ENCODE measurements at regions not wholly inside any gene's neighbourhood (a gene's known extent, or its start where the extent isn't known, plus 50 kb on each side); places are given as distances from the start of the nearest gene placed in this dataset.
"Not testable (repeated sequence)": the region's sequence is repeated elsewhere in the genome, so short reads cannot be mapped to it uniquely, and the experiment has no call there.

GRCh38 chr10:105729428-105729827, 1088.3 kb downstream of the SORCS3 start:
- no peak overlapping the region for H3K4me2 ChIP-seq
- no peak for TF ChIP-seq CEBPB (IDR thresholded peaks at IDR 0.05)
- no peak for TF ChIP-seq CHD4 (IDR thresholded peaks at IDR 0.05; ENCODE audit: borderline replicate concordance)
- no peak for TF ChIP-seq ZSCAN20 (CRISPR knock-in tag; IDR thresholded peaks at IDR 0.05)
- no peak for TF ChIP-seq ESRRA (IDR thresholded peaks at IDR 0.05; ENCODE audit: borderline replicate concordance, low read length)
- no peak for TF ChIP-seq HMGXB4 (CRISPR knock-in tag; IDR thresholded peaks at IDR 0.05; ENCODE audit: borderline replicate concordance)
- TF ChIP-seq, protein P1, sequence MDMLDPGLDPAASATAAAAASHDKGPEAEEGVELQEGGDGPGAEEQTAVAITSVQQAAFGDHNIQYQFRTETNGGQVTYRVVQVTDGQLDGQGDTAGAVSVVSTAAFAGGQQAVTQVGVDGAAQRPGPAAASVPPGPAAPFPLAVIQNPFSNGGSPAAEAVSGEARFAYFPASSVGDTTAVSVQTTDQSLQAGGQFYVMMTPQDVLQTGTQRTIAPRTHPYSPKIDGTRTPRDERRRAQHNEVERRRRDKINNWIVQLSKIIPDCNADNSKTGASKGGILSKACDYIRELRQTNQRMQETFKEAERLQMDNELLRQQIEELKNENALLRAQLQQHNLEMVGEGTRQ (IDR thresholded peaks at IDR 0.05), result no peak
- POLR2A ChIA-PET, result no interaction called here
- WGBS (ENCODE audit: missing lambda C conversion rate), result 0% methylated on average over 1 of the region's 1 CpG
- CTCF ChIA-PET, result no interaction called here
- DNase-seq (ENCODE audit: low read depth in 1 of 2, low spot score in 1 of 2) (no peak), FAIRE-seq (no peak), ATAC-seq (no peak)
- H3K9me3 ChIP-seq, result 0 out of 3 replicates have a peak, but pooled peaks cover 2% of the 10 kb centered on the region
- no peak overlapping the region for H3K4me3 ChIP-seq
- no peak overlapping the region for H3K27ac ChIP-seq
- no peaks in the 10 kb centered on the region for H3K4me1 ChIP-seq

DNA sequence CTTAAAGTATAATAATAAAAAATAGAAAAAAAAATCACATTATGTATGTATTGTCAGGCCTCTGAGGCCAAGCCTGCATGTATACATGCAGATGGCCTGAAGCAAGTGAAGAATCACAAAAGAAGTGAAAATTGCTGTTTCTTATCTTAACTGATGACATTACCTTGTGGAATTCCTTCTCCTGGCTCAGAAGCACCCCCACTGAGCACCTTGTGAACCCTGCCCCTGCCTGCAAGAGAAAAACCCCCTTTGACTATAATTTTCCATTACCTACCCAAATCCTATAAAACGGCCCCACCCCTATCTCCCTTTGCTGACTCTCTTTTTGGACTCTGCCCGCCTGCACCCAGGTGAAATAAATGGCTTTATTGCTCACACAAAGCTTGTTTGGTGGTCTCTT, 1086.5 kb downstream of the SORCS3 start:
- POLR2A ChIA-PET, result not testable (repeated sequence)

DNA sequence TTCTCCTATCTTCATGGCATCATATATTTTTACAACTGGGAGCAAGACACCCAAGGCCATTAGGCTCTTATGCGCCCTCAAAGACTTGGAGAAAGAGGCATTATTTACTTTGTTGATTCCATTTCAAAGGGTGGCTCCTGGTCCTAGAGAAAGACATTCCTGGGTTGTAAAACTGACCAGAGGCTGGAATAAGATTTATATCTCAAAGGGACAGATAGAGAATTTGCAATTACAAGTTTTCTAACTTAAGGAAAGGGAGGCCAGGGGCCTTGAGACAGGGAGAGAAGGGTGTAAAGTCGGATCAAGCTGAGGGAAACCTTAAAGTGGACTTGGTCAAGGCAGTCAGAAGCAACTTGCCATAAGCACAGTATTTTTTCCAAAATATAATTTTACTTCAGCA, 1086.0 kb downstream of the SORCS3 start:
- H3K27ac ChIP-seq, result no peak overlapping the region
- 0% methylated on average over 2 of the region's 2 CpGs for WGBS (ENCODE audit: missing lambda C conversion rate)

More for the DNA sequence above, 1086.5 kb downstream of the SORCS3 start:
- FAIRE-seq; H3K9me3 ChIP-seq; H3K27ac ChIP-seq; ATAC-seq; H3K4me2 ChIP-seq; CTCF ChIA-PET; H3K4me3 ChIP-seq; H3K4me1 ChIP-seq; DNase-seq (ENCODE audit: low read depth in 1 of 2, low spot score in 1 of 2): not testable (repeated sequence)
- 0% methylated on average over 2 of the region's 2 CpGs for WGBS (ENCODE audit: missing lambda C conversion rate)

GRCh38 chr10:105726149-105726548, 1085.1 kb downstream of the SORCS3 start:
- no peak overlapping the region for H3K4me3 ChIP-seq
- ATAC-seq (no peak), FAIRE-seq (no peak), DNase-seq (ENCODE audit: low read depth in 1 of 2, low spot score in 1 of 2) (no peak)
- no peaks in the 10 kb centered on the region for H3K4me1 ChIP-seq
- TF ChIP-seq RARB (CRISPR knock-in tag; IDR thresholded peaks at IDR 0.05), result no peak
- peak; percentile 43 for TF ChIP-seq ZC3H11A (IDR thresholded peaks at IDR 0.05)
- H3K9me3 ChIP-seq, result no peaks in the 10 kb centered on the region
- H3K27ac ChIP-seq, result no peak overlapping the region
- H3K4me2 ChIP-seq, result no peak overlapping the region
- ChIA-PET CTCF (no interaction called here), POLR2A (no interaction called here)
- WGBS (ENCODE audit: missing lambda C conversion rate), result 2% methylated on average over 3 of the region's 3 CpGs

More for the DNA sequence above, 1086.0 kb downstream of the SORCS3 start:
- DNase-seq (ENCODE audit: low read depth in 1 of 2, low spot score in 1 of 2) (no peak), FAIRE-seq (no peak), ATAC-seq (no peak)
- no peaks in the 10 kb centered on the region for H3K4me1 ChIP-seq
- ChIA-PET CTCF (no interaction called here), POLR2A (no interaction called here)
- no peak overlapping the region for H3K4me3 ChIP-seq
- TF ChIP-seq HOXA7 (CRISPR knock-in tag; IDR thresholded peaks at IDR 0.05), result no peak
- TF ChIP-seq HDAC2 (IDR thresholded peaks at IDR 0.05), result no peak
- TF ChIP-seq ZSCAN20 (CRISPR knock-in tag; IDR thresholded peaks at IDR 0.05), result no peak
- TF ChIP-seq JUNB (IDR thresholded peaks at IDR 0.05), result no peak
- TF ChIP-seq, protein P2, sequence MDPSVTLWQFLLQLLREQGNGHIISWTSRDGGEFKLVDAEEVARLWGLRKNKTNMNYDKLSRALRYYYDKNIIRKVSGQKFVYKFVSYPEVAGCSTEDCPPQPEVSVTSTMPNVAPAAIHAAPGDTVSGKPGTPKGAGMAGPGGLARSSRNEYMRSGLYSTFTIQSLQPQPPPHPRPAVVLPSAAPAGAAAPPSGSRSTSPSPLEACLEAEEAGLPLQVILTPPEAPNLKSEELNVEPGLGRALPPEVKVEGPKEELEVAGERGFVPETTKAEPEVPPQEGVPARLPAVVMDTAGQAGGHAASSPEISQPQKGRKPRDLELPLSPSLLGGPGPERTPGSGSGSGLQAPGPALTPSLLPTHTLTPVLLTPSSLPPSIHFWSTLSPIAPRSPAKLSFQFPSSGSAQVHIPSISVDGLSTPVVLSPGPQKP (IDR thresholded peaks at IDR 0.05; ENCODE audit: low read depth, low read length), result no peak
- H3K4me2 ChIP-seq, result no peak overlapping the region
- no peaks in the 10 kb centered on the region for H3K9me3 ChIP-seq

DNA sequence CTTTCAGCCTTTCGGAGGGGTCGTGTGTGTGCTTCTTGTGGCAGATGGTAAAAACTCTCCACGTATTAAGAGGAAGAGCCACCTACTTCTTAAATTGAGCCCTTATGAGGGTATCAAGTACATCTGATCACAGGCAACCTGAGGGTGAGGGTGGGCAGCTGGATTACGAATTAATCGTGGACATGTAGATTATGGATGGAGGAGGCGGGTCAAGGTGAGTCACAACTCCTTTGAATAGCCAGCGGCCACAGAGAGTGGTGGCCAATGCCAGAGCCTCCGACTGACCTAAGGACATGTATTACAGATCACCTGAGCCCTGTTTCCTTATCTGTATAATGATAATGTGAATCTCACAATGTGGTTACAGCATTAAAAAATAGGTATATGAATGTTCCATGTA, 1083.9 kb downstream of the SORCS3 start:
- Histone ChIP-seq H3K9me3 (no peaks in the 10 kb centered on the region), H3K4me3 (no peak overlapping the region), H3K27ac (no peak overlapping the region), H3K4me1 (no peaks in the 10 kb centered on the region), H3K4me2 (no peak overlapping the region)
- ATAC-seq (no peak), FAIRE-seq (no peak), DNase-seq (ENCODE audit: low read depth in 1 of 2, low spot score in 1 of 2) (no peak)
- ChIA-PET POLR2A (no interaction called here), CTCF (no interaction called here)
- 4% methylated on average over 8 of the region's 8 CpGs for WGBS (ENCODE audit: missing lambda C conversion rate)
- TF ChIP-seq ATOH8 (CRISPR knock-in tag; IDR thresholded peaks at IDR 0.05; ENCODE audit: low read depth) (no peak), FOSB (CRISPR knock-in tag; IDR thresholded peaks at IDR 0.05) (no peak), HOXB5 (CRISPR knock-in tag; IDR thresholded peaks at IDR 0.05) (no peak), KDM5A (IDR thresholded peaks at IDR 0.05) (no peak), FOXS1 (CRISPR knock-in tag; IDR thresholded peaks at IDR 0.05) (no peak), ESRRA (IDR thresholded peaks at IDR 0.05; ENCODE audit: borderline replicate concordance, low read length) (no peak), GATA3 (IDR thresholded peaks at IDR 0.05; ENCODE audit: borderline replicate concordance) (no peak), NFE2L2 (conservative IDR thresholded peaks at IDR 0.05; ENCODE audit: low read length) (no peak), ZSCAN20 (CRISPR knock-in tag; IDR thresholded peaks at IDR 0.05) (no peak), CHD2 (IDR thresholded peaks at IDR 0.05; ENCODE audit: low read length, partially characterized antibody) (no peak), E2F6 (IDR thresholded peaks at IDR 0.05; ENCODE audit: borderline replicate concordance, low read depth) (no peak), CTCF (IDR thresholded peaks at IDR 0.05) (no peak)
